ENCODE measurements at regions not wholly inside any gene's neighbourhood (a gene's known extent, or its start where the extent isn't known, plus 50 kb on each side); places are given as distances from the start of the nearest gene placed in this dataset.

GRCh38 chr17:72422204-72422504 lies 301.3 kb downstream of the SOX9 start:
- peaks cover 20 to 31% of the 10 kb centered on the region in 2 donors for H3K9me3 ChIP-seq (replicated peaks in 1 of 2; ENCODE audit: control insufficient read depth in 1 of 2, insufficient read depth in 1 of 2, low read length in 2 of 2)
- no peaks in the 10 kb centered on the region for H3K4me1 ChIP-seq (ENCODE audit: control insufficient read depth in 1 of 2, insufficient read depth in 2 of 2, low read length in 2 of 2)
- no peaks in the 10 kb centered on the region for H3K79me2 ChIP-seq (ENCODE audit: insufficient read depth, low read length)
- H4K20me1 ChIP-seq (ENCODE audit: insufficient read depth, low read length), result no peaks in the 10 kb centered on the region
- TF ChIP-seq CTCF (IDR thresholded peaks at IDR 0.05), result no peak
- no peak overlapping the region for H3K4me3 ChIP-seq (replicated peaks in 1 of 3; ENCODE audit: low read depth in 2 of 3, low read length in 3 of 3)
- H3K36me3 ChIP-seq (replicated peaks in 1 of 2; ENCODE audit: control insufficient read depth in 1 of 2, insufficient read depth in 2 of 2, low read length in 2 of 2), result no peaks in the 10 kb centered on the region
- H3K9ac ChIP-seq (ENCODE audit: insufficient read depth, low read length, poor library complexity, severe bottlenecking), result no peak overlapping the region
- H3K27me3 ChIP-seq (ENCODE audit: control insufficient read depth in 2 of 2, insufficient read depth in 2 of 2, low read length in 2 of 2), result no peaks in the 10 kb centered on the region
- H3K27ac ChIP-seq (ENCODE audit: low read depth in 1 of 2, low read length in 2 of 2), result no peak overlapping the region
- WGBS (ENCODE audit: insufficient coverage), result no CpG with 5 or more reads among the region's 1 CpG
- Mint-ChIP-seq H3K4me1 (no peaks in the 10 kb centered on the region), H3K36me3 (no peaks in the 10 kb centered on the region), H3K9me3 (peaks cover 9 to 36% (median 17%) of the 10 kb centered on the region in 7 donors), H3K27ac (no peak overlapping the region), H3K4me3 (no peak overlapping the region), H3K27me3 (ENCODE audit: low read depth in 3 of 3) (peaks cover 0 to 8% (median 2%) of the 10 kb centered on the region in 3 donors)
- intact Hi-C loops (cut with micrococcal nuclease), result no loop called here
- DNase-seq, result no peak
- H2AFZ ChIP-seq (ENCODE audit: insufficient read depth, low read depth, low read length, poor library complexity, severe bottlenecking), result no peak overlapping the region
- no peak overlapping the region for H3K4me2 ChIP-seq (replicated peaks; ENCODE audit: extremely low read depth, low read length, poor library complexity, severe bottlenecking)

- Histone ChIP-seq H3K9ac (ENCODE audit: insufficient read depth, low read length, poor library complexity, severe bottlenecking) (no peak overlapping the region), H3K4me1 (ENCODE audit: control insufficient read depth in 1 of 2, insufficient read depth in 2 of 2, low read length in 2 of 2) (no peaks in the 10 kb centered on the region), H3K4me2 (replicated peaks; ENCODE audit: extremely low read depth, low read length, poor library complexity, severe bottlenecking) (no peak overlapping the region), H2AFZ (ENCODE audit: insufficient read depth, low read depth, low read length, poor library complexity, severe bottlenecking) (no peak overlapping the region), H3K79me2 (ENCODE audit: insufficient read depth, low read length) (no peaks in the 10 kb centered on the region), H3K36me3 (replicated peaks in 1 of 2; ENCODE audit: control insufficient read depth in 1 of 2, insufficient read depth in 2 of 2, low read length in 2 of 2) (no peaks in the 10 kb centered on the region), H3K27ac (ENCODE audit: low read depth in 1 of 2, low read length in 2 of 2) (no peak overlapping the region), H4K20me1 (ENCODE audit: insufficient read depth, low read length) (no peaks in the 10 kb centered on the region), H3K27me3 (ENCODE audit: control insufficient read depth in 2 of 2, insufficient read depth in 2 of 2, low read length in 2 of 2) (no peaks in the 10 kb centered on the region), H3K9me3 (replicated peaks in 1 of 2; ENCODE audit: control insufficient read depth in 1 of 2, insufficient read depth in 1 of 2, low read length in 2 of 2) (peaks cover 17 to 27% of the 10 kb centered on the region in 2 donors), H3K4me3 (replicated peaks in 1 of 3; ENCODE audit: low read depth in 2 of 3, low read length in 3 of 3) (no peak overlapping the region)
- H3K27me3 Mint-ChIP-seq (ENCODE audit: low read depth in 3 of 3), result peaks cover 0 to 8% (median 2%) of the 10 kb centered on the region in 3 donors
- H3K9me3 Mint-ChIP-seq, result peaks cover 8 to 33% (median 14%) of the 10 kb centered on the region in 7 donors
- no peaks in the 10 kb centered on the region for H3K4me1 Mint-ChIP-seq
- peak in 1 of 3 donors; percentile 4 for DNase-seq
- H3K27ac Mint-ChIP-seq, result no peak overlapping the region
- no peak for TF ChIP-seq CTCF (IDR thresholded peaks at IDR 0.05)
- no peaks in the 10 kb centered on the region for H3K36me3 Mint-ChIP-seq
- intact Hi-C loops (cut with micrococcal nuclease), result no loop called here
- no peak overlapping the region for H3K4me3 Mint-ChIP-seq
- WGBS (ENCODE audit: insufficient coverage), result 84% methylated on average over 15 of the region's 21 CpGs
These were observed 301.9 kb downstream of the SOX9 start for GRCh38 chr17:72422505-72423285.
